ENCODE measurements at regions not wholly inside any gene's neighbourhood (a gene's known extent, or its start where the extent isn't known, plus 50 kb on each side); places are given as distances from the start of the nearest gene placed in this dataset.
"Not testable (repeated sequence)": the region's sequence is repeated elsewhere in the genome, so short reads cannot be mapped to it uniquely, and the experiment has no call there.

- DNase-seq (ENCODE audit: insufficient read length, low spot score) (no peak), FAIRE-seq (no peak)
Observed at GRCh38 chrX:129361576-129361975, 161.7 kb downstream of the SMARCA1 start.

DNA sequence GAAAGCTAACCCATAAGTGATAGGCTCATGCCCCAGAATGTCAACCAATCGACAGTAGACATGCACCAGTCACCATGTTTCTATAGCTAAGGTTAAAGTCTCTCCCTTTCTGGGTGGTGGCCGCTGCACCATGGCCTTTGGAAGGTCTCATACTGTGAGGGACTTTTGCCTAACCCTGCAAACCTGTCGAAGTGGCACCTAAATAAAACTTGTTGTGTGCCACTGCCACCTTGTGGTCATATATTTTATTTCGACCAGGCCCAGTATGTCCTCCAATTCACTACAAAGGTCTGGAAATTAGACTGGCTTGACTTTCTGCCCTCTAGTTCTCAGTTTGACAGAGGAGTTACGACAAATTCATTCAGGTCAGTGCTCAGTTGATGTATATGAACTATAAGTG lies 163.1 kb downstream of the SMARCA1 start:
- DNase-seq (ENCODE audit: insufficient read length, low spot score) (peak; percentile 10), FAIRE-seq (no peak)

GRCh38 chrX:129359269-129359668 lies 164.0 kb downstream of the SMARCA1 start:
- DNase-seq (ENCODE audit: insufficient read length, low spot score) (no peak), FAIRE-seq (no peak)

- not testable (repeated sequence) for FAIRE-seq
Observed at GRCh38 chrX:129357428-129357827, 165.9 kb downstream of the SMARCA1 start.

DNA sequence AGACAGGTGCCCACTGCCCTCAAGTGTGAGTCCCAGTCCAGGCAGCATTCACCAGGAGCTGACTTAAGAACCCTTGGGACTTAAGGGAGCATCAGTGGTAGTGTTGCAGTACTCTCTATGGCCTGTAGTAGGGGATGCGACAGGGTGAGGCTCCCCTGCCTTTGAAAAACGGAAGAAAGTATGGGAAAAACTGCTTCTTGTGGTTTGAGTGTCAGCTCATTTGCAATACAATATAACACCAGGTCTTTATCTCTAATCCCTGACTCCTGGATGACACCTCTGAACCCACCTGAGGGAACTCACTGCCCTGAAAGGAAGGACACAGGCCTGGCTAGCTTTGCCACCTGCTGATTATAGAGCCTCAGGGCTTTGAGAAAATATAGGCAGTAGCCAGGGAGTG lies 176.0 kb downstream of the SMARCA1 start:
- no peak for DNase-seq (ENCODE audit: insufficient read length, low spot score)
- FAIRE-seq, result no peak

More at GRCh38 chrX:129357428-129357827, 165.9 kb downstream of the SMARCA1 start:
- DNase-seq (ENCODE audit: insufficient read length, low spot score), result not testable (repeated sequence)

GRCh38 chrX:129346574-129346973 lies 176.7 kb downstream of the SMARCA1 start:
- FAIRE-seq (no peak), DNase-seq (ENCODE audit: insufficient read length, low spot score) (no peak)

DNA sequence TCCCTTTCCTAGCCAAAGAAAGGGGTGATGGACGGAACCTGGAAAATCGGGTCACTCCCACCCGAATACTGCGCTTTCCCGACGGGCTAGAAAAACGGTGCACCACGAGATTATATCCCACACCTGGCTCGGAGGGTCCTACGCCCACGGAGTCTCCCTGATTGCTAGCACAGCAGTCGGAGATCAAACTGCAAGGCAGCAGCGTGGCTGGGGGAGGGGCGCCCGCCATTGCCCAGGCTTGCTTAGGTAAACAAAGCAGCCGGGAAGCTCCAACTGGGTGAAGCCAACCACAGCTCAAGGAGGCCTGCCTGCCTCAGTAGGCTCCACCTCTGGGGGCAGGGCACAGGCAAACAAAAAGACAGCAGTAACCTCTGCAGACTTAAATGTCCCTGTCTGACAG lies 186.0 kb downstream of the SMARCA1 start:
- not testable (repeated sequence) for DNase-seq (ENCODE audit: insufficient read length, low spot score); FAIRE-seq

GRCh38 chrX:129323115-129323514 lies 200.2 kb downstream of the SMARCA1 start:
- DNase-seq (ENCODE audit: insufficient read length, low spot score) (no peak), FAIRE-seq (no peak)

DNA sequence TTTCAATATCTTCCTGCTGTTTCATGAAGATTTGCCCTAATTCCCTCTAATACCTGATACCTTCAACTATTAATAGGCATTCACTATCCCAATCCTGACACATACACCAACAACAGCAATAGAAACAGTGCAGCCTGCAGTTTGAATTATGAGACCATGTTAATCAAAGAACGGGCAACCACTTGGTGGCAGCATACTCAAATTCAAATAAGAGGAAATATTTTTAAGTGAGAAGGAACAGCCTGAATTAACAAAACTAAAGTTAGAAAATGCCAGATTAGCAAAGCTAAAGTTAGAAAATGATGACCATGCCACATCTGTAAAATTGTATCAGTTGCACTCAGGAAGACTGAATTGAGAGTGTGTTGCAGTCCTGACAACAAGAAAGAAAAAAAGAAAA lies 204.9 kb downstream of the SMARCA1 start:
- no peak for FAIRE-seq
- no peak for DNase-seq (ENCODE audit: insufficient read length, low spot score)

DNA sequence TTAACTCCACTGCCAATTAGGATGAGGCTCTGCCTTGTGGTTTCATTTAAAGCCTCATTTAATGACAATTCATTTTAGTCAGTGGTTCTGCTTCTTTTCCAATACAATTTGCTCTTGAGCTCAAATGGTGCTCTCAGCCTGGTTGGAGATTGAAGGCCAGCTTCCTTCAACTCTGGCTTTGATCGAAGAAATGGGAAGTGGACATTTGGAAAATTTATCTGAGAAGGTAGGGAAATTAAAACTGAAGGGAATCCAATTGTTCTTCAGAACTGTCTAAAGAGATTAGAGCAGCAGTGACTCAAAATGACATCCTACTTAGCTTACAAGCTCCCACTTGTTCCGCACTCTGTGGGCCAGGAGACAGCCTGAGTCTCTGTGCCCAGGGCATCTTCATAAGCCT lies 206.8 kb downstream of the SMARCA1 start:
- no peak for FAIRE-seq
- no peak for DNase-seq (ENCODE audit: insufficient read length, low spot score)

GRCh38 chrX:129310000-129310399 lies 213.3 kb downstream of the SMARCA1 start:
- DNase-seq (ENCODE audit: insufficient read length, low spot score) (no peak), FAIRE-seq (no peak)

DNA sequence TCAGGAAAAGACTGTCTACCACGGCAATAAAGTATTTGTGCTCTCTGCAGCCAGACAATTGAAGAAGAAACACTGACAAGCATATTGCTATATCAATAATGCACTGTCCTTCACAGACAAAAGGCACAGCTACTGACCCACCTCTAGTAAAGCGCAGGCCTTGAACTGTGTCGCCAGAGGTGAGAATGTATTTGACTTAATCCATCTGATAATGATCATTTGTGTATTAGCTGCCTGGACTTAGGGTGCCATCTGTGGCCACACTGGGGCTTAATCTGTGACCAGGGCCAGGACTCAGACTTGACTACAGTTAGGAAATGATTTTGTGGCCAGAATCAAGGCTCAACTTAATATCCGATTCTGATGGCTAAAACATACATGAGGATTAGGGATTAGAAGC lies 260.4 kb downstream of the SMARCA1 start:
- DNase-seq (ENCODE audit: insufficient read length, low spot score) (no peak), FAIRE-seq (no peak)

- not testable (repeated sequence) for DNase-seq (ENCODE audit: insufficient read length, low spot score); FAIRE-seq
Observed at GRCh38 chrX:129255516-129255915, 267.8 kb downstream of the SMARCA1 start.

GRCh38 chrX:129249563-129249962 lies 273.7 kb downstream of the SMARCA1 start:
- no peak for FAIRE-seq
- no peak for DNase-seq (ENCODE audit: insufficient read length, low spot score)

GRCh38 chrX:129247642-129248041 lies 275.6 kb downstream of the SMARCA1 start:
- DNase-seq (ENCODE audit: insufficient read length, low spot score) (no peak), FAIRE-seq (no peak)

DNA sequence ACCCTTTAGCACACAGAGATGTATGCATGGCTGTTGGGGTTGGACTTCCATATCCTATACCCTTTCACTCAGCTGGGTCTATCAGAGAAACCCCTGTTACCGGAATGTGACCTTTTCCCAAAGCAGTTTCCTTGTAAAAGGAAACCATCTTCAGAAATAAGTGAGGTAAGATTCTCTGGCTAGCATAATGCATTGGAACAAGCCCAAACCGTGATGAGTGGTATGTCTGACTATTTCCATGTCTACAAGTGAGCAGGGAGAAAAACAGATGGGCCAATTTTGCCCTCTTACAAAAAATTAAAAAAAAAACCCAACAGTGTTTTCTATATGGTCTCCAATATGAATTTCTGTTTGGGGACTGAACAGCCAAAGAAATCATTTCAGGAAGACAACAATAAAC lies 283.9 kb downstream of the SMARCA1 start:
- FAIRE-seq, result no peak
- no peak for DNase-seq (ENCODE audit: insufficient read length, low spot score)

DNA sequence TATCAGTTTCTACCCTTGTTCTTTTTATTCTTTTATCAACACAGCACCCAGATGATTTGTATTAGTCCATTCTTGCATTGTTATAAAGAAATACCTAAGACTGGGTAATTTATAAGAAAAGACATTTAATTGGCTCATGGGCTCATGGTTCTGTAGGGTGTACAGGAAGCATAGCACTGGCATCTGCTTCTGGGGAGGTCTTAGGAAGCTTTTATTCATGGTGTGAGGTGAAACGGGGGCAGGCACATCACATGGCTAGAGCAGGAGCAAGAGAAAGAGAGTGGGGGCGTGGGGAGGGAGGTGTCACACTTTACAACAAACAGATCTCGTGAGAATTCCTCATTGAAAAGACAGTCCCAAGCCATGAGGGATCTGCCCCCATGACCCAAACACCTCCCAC lies 285.3 kb downstream of the SMARCA1 start:
- DNase-seq (ENCODE audit: insufficient read length, low spot score), result no peak

GRCh38 chrX:129235903-129236302 lies 287.4 kb downstream of the SMARCA1 start:
- no peak for DNase-seq (ENCODE audit: insufficient read length, low spot score)
- FAIRE-seq, result no peak

More for the DNA sequence above, 285.3 kb downstream of the SMARCA1 start:
- no peak for FAIRE-seq

GRCh38 chrX:129233786-129234185 lies 289.5 kb downstream of the SMARCA1 start:
- FAIRE-seq (no peak), DNase-seq (ENCODE audit: insufficient read length, low spot score) (no peak)

- no peak for DNase-seq (ENCODE audit: insufficient read length, low spot score)
- FAIRE-seq, result no peak
Observed at GRCh38 chrX:129230850-129231512, 292.3 kb downstream of the SMARCA1 start.

DNA sequence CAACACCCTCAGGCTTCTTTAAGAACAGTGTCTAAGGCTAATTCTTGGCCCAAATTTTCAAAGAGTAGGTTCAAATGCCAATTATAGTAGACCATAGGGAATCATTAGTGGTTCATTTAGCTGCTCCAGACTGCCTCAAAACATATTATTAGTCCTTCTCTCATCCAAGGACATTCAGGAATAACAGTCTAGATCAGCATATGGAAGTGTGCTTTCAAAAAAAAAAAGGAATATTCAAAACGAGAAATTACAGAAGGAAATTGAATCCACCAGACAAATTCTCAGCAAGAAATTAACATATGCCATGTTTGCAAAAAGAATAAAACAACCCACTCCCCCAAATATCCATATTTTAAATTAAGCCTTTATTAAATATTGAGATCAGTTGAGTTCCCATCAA lies 293.1 kb downstream of the SMARCA1 start:
- no peak for DNase-seq (ENCODE audit: insufficient read length, low spot score)
- FAIRE-seq, result no peak

DNA sequence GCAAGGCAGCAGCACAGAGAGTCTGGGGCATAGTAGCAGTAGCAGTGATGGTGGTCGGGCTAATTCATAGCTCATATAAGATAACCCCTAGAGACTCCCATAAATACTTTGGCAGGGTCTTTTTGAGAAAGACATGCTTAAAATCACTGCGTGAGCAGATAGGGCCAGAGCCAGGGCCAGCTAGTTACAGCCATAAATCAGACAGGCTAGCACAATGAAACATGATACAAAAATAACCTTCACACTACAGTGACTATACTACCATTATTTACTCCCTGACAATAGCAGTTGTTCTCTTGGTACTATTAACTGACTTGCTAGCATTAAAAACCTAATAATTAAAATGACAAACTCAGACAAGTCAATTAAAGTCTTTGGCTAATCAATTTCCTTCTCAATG lies 295.9 kb downstream of the SMARCA1 start:
- FAIRE-seq (no peak), DNase-seq (ENCODE audit: insufficient read length, low spot score) (no peak)

DNA sequence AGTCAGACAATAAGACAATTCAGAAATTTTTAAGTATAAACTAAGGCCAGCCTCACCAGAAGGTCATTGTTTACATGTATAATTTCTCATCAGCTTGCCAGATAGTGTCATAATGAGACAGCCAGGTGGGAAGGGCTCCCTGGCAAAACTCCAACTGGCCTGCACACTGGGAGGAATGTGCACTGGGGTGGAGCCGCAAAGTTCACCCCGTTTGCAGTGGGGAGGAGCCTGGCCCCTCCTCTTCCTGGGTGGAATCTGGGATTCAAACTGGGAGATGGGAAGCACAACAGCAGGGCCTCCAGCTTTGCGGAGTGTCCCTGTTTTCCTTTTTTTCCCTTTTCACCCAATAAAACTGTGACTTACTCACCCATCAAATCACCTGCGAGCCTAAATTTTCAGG lies 329.9 kb downstream of the SMARCA1 start:
- no peak for FAIRE-seq
- DNase-seq (ENCODE audit: insufficient read length, low spot score), result no peak

Measured in HTR-8/SVneo (cell line).